Activated CD4-positive, alpha-beta T cell treated with anti-CD3 and anti-CD28 coated beads, Interleukin-2, amount 50 U/mL, for 1 hour (primary cell): ENCODE measurements at regions not wholly inside any gene's neighbourhood (a gene's known extent, or its start where the extent isn't known, plus 50 kb on each side); places are given as distances from the start of the nearest gene placed in this dataset.
"Not testable (repeated sequence)": the region's sequence is repeated elsewhere in the genome, so short reads cannot be mapped to it uniquely, and the experiment has no call there.

Source experiments
- DNase-seq: peaks from one replicate; pipeline ENCODE4 v3.0.0-alpha.2; 2020

DNA sequence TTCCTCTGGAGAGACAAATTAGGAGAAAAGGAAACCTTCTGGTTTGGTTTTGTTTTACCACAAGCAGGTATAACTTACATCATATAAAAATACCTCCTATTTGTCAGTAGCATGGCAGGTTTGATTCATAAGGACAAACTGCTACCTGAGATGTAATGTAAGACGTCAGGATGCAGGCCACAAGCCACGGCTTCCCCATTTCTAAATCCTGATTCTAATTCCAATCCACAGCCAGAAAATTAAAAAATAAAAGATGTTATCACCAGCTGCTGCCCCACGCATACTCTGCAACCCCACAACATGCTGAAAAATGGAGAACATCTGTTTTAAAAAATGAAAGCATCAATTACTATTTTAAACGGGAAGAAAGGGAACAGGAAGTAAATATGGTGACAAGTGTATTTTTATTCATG lies 197.6 kb downstream of the BCL11A start:
- DNase-seq = no peak

GRCh38 chr2:60354713-60355112 lies 198.7 kb downstream of the BCL11A start:
- DNase-seq = no peak

DNA sequence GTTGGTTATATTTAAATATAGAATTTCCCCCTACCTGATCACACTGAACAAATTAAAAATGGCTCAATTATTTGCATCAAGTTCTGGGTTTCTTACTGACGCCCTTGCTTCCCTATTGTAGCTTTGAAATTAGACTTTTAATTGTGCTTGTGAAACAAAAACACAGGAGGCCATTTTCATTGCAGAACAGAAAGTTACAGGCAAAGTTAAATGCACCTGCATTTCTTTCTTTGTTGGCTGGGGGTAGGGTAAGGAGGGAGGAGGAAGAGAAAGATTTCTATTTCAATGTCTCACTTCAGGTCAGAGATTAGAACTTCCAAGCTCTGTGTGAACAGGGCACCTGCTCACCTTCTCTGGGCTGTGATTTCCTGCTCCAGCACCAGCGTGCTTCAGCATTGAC lies 199.6 kb downstream of the BCL11A start:
- no peak for DNase-seq

DNA sequence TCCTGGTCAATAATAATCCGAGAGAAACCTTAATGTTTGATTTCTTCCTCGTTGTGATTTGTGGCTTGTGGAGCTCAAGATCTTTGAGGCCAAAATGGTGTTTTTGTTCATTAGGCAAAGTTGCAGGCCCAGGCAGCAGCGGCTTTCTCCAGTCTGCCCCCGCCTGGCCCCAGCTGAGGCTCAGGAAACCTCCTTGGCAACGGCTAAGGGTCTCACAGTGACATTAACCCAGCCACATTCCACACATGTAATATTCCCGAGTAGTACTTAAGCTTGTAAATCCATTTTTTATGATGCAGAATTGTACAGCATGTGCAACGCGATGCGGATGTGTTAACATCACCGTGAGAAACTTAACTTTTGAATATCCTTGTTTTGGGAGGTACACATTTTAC lies 200.1 kb downstream of the BCL11A start:
- no peak for DNase-seq

GRCh38 chr2:60352491-60353405 lies 200.7 kb downstream of the BCL11A start:
- DNase-seq = no peak

- no peak for DNase-seq
These were observed 201.7 kb downstream of the BCL11A start for GRCh38 chr2:60351802-60352201.

GRCh38 chr2:60351321-60351720 lies 202.1 kb downstream of the BCL11A start:
- DNase-seq = no peak

- no peak for DNase-seq
These were observed 202.7 kb downstream of the BCL11A start for GRCh38 chr2:60350791-60351190.

GRCh38 chr2:60347781-60348180 lies 205.7 kb downstream of the BCL11A start:
- DNase-seq = no peak

- not testable (repeated sequence) for DNase-seq
These were observed 211.0 kb downstream of the BCL11A start for GRCh38 chr2:60342491-60342890.

- no peak for DNase-seq
These were observed 212.3 kb downstream of the BCL11A start for GRCh38 chr2:60341151-60341550.

DNA sequence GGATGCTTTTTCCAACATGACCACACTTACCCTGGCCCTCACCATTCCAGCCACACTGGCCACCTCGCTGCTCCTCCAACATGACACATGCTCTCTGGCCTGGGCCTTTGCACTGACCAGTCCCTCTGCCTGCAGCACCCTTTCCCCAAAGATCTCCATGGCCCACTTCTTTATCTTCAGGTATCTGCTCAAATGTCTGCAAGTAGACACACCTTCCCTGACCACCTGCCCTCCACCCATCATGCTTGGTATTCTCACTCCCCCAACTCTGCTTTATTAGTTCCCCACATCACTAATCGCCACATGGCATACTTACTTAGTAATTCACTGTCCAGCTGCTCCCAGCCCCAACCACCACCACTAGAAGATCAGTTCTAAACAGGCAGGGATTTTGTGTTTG lies 214.2 kb downstream of the BCL11A start:
- DNase-seq = no peak

DNA sequence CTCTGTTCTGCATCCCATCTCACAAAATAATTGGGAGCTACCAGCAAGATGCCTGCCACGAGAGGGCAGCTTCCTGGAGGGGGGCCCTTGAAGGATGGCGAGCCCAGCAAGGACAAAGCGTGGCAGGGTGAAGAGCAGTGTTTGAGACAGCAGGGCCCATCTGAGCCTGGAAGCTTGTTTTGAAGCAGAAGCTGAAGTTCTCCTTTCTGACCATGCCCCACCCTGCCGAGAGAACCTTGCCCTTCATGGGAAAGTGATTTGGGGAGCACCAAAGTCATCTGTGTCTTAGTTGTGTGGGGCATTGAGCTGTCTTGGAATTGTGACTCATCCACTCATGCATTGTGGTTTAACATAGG lies 216.3 kb downstream of the BCL11A start:
- no peak for DNase-seq

DNA sequence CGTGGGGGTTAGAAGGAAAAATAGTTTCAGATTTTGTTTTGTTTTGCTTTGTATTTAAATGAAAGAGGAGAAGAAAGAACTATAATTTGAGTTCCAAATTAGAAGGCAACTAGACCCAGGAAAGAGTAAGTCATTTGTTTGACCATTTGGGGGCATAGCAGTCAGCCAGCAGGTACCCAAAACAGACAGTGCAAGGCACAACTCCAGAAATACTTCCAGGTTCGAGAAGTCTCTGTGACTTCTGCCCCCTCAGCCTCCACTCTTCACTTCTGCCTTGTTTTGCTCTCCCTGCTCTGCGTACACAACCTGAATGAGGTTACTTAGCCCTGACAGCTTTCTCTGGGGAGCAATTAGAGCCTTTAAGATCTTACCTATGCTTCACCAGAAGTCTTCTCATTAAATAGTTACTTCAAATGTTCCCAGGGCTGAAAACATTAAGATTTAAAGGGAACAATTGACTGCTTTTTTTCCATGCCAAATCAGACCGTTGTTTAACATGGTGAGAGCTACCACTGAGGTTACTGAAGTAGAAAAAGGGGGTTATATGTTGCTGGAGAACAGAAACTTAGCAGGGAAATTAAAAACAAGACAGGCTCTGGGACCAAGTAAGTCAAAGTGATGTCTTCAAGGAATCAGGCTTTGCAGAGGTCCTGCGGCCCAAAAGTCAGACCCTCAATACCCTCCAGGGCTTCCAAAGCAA lies 216.9 kb downstream of the BCL11A start:
- no peak for DNase-seq

- no peak for DNase-seq
These were observed 217.8 kb downstream of the BCL11A start for GRCh38 chr2:60335533-60336237.

GRCh38 chr2:60334610-60335009 lies 218.8 kb downstream of the BCL11A start:
- DNase-seq = no peak

GRCh38 chr2:60333264-60333663 lies 220.2 kb downstream of the BCL11A start:
- no peak for DNase-seq

DNA sequence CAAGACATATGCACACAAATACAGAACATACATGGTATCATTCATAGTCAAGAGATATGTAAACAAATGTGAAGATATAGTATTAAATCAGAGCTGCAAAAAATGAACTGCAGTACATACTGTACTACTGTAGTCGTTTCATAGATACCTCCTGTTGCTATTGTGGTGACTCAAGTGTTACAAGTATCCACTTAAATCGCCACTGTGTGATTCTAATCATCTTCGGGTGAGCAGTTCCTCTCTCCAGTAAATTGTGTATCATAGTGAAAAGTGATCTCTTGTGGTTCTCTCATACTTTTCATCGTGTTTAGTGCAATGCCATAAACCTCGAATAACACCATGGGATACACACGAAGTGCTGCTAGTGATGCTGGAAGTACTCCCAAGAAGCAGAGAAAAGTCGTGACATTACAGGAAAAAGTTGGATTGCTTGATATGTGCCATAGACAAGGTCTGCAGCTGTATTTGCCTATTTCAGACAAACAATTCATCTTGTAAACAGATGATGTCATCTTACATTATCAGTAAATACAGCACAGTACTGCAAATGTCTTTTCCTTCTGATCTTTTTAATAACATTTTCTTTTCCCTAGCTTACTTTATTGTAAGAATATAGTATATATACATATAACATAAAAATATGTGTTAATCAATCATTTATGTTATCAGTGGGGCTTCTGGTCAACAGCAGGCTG lies 222.2 kb downstream of the BCL11A start:
- DNase-seq = no peak

- DNase-seq = no peak
These were observed 224.2 kb downstream of the BCL11A start for GRCh38 chr2:60329225-60329624.

DNA sequence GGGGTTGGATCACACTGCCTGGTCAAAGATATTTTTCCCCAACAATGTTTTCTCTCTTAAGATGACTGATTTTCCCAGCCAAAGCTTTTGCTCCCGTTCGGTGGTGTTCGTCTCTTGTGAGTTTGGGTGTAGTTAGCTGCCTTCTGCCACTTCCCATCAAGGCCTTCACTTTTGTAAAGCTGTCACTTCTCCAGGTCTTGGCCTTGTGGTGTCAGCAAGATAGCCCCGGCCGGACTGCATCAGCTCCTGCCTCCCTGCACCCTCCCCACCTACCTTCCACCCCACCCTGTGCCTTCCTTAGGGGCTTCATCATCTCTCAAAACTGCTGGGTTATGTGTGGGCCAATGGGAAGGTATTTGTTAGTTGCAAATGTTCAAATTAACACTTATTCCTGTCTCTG lies 228.9 kb downstream of the BCL11A start:
- no peak for DNase-seq

- no peak for DNase-seq
These were observed 231.6 kb downstream of the BCL11A start for GRCh38 chr2:60321816-60322215.

GRCh38 chr2:60320724-60321123 lies 232.7 kb downstream of the BCL11A start:
- DNase-seq = no peak

- no peak for DNase-seq
These were observed 234.4 kb downstream of the BCL11A start for GRCh38 chr2:60319031-60319547.
